CD4-positive, alpha-beta memory T cell (primary cell): ENCODE measurements at regions not wholly inside any gene's neighbourhood (a gene's known extent, or its start where the extent isn't known, plus 50 kb on each side); places are given as distances from the start of the nearest gene placed in this dataset.
"Not testable (repeated sequence)": the region's sequence is repeated elsewhere in the genome, so short reads cannot be mapped to it uniquely, and the experiment has no call there.

Experiments used
- CTCF ChIA-PET: fragments of 350-600 bp; sonication (Branson Sonifier 250); formaldehyde crosslinking; loops from one replicate; lab custom pipeline; 2021; ENCODE audit warnings: inconsistent platforms; ENCODE audit not compliant: partially characterized antibody; lab: Charles Lee
- POLR2A ChIA-PET: fragments of 350-600 bp; sonication (Branson Sonifier 250); formaldehyde crosslinking; loops from one replicate; lab custom pipeline; 2021; ENCODE audit not compliant: partially characterized antibody; lab: Charles Lee
- DNase-seq, 5 donors: peaks; one replicate each; pipeline versions ENCODE4 v3.0.0 to v3.0.0-alpha.2; 2020 to 2022; ENCODE audit warnings: mixed read lengths in 1 of 5
- H3K27ac ChIP-seq: one replicate; pipeline ENCODE4 v1.7.0; 2013; ENCODE audit warnings: low read depth, low read length
- H3K27me3 ChIP-seq: 2 replicates; pipeline ENCODE4 v1.7.0; 2013; ENCODE audit warnings: mild to moderate bottlenecking, low read length, moderate library complexity; ENCODE audit not compliant: insufficient read depth
- H3K36me3 ChIP-seq: 2 replicates; pipeline ENCODE4 v1.7.0; 2013; ENCODE audit warnings: mild to moderate bottlenecking, low read length, moderate library complexity; ENCODE audit not compliant: insufficient read depth
- H3K4me1 ChIP-seq: 2 replicates; pipeline ENCODE4 v1.7.0; 2013; ENCODE audit warnings: mild to moderate bottlenecking, low read length, moderate library complexity; ENCODE audit not compliant: insufficient read depth
- H3K4me3 ChIP-seq, 2 donors: one replicate each; pipeline ENCODE4 v1.7.0; 2013; ENCODE audit warnings: low read length in 2 of 2, mild to moderate bottlenecking in 1 of 2
- H3K9me3 ChIP-seq, 2 donors: one replicate each; pipeline ENCODE4 v1.7.0; 2013; ENCODE audit warnings: low read length in 2 of 2, control low read depth in 1 of 2; ENCODE audit not compliant: control insufficient read depth in 1 of 2
- H3K27ac Mint-ChIP-seq, 7 donors: one replicate each; pipeline ENCODE4 v1.8.0; 2020 to 2021; ENCODE audit warnings: mixed read lengths in 7 of 7, mild to moderate bottlenecking in 6 of 7, inconsistent platforms in 3 of 7, moderate library complexity in 3 of 7
- H3K27me3 Mint-ChIP-seq, 2 donors: one replicate each; pipeline ENCODE4 v1.8.0; 2020 to 2021; ENCODE audit warnings: mixed read lengths in 2 of 2
- H3K36me3 Mint-ChIP-seq, 2 donors: one replicate each; pipeline ENCODE4 v1.8.0; 2020 to 2021; ENCODE audit warnings: mixed read lengths in 2 of 2, inconsistent platforms in 1 of 2, mild to moderate bottlenecking in 1 of 2
- H3K4me1 Mint-ChIP-seq, 4 donors: one replicate each; pipeline ENCODE4 v1.8.0; 2020 to 2021; ENCODE audit warnings: mixed read lengths in 4 of 4, mild to moderate bottlenecking in 1 of 4
- H3K4me3 Mint-ChIP-seq, 8 donors: one replicate each; pipeline ENCODE4 v1.8.0; 2020 to 2021; ENCODE audit warnings: mixed read lengths in 8 of 8, mild to moderate bottlenecking in 7 of 8, moderate library complexity in 6 of 8, inconsistent platforms in 3 of 8
- H3K9me3 Mint-ChIP-seq, 8 donors: one replicate each; pipeline ENCODE4 v1.8.0; 2020 to 2021; ENCODE audit warnings: mixed read lengths in 8 of 8, mild to moderate bottlenecking in 5 of 8, inconsistent platforms in 3 of 8, moderate library complexity in 1 of 8
- intact Hi-C: fragments of 100-400 bp; cut with micrococcal nuclease; formaldehyde crosslinking; loops from one replicate; pipeline ENCODE4 v1.15.1; 2023

- Histone ChIP-seq H3K9me3 (no peaks in the 10 kb centered on the region), H3K27me3 (no peaks in the 10 kb centered on the region), H3K4me1 (no peaks in the 10 kb centered on the region), H3K36me3 (no peaks in the 10 kb centered on the region), H3K27ac (no peak overlapping the region), H3K4me3 (no peak overlapping the region)
- no peak overlapping the region for H3K27ac Mint-ChIP-seq
- no peak for DNase-seq
- no peak overlapping the region for H3K4me3 Mint-ChIP-seq
- H3K9me3 Mint-ChIP-seq = peaks cover 2 to 11% (median 8%) of the 10 kb centered on the region in 8 donors
- peaks cover 1 to 4% of the 10 kb centered on the region in 2 donors for H3K36me3 Mint-ChIP-seq
- CTCF ChIA-PET = no interaction called here
- intact Hi-C loops = no loop called here
- POLR2A ChIA-PET = no interaction called here
- H3K4me1 Mint-ChIP-seq = no peaks in the 10 kb centered on the region
- peaks cover 0 to 1% of the 10 kb centered on the region in 2 donors for H3K27me3 Mint-ChIP-seq
Measured at GRCh38 chr12:46693034-46693433, 132.8 kb downstream of the SLC38A4 start.

- POLR2A ChIA-PET = no interaction called here
- H3K27me3 ChIP-seq = no peaks in the 10 kb centered on the region
- CTCF ChIA-PET = no interaction called here
- peaks cover 0 to 7% (median 4%) of the 10 kb centered on the region in 8 donors for H3K9me3 Mint-ChIP-seq
- no peak overlapping the region for H3K27ac ChIP-seq
- no peaks in the 10 kb centered on the region for H3K4me1 ChIP-seq
- no peak for DNase-seq
- no peaks in the 10 kb centered on the region for H3K36me3 ChIP-seq
- no peaks in the 10 kb centered on the region for H3K4me1 Mint-ChIP-seq
- H3K36me3 Mint-ChIP-seq = peaks cover 0 to 4% of the 10 kb centered on the region in 2 donors
- no peak overlapping the region for H3K4me3 ChIP-seq
- intact Hi-C loops = no loop called here
- no peak overlapping the region for H3K27ac Mint-ChIP-seq
- H3K9me3 ChIP-seq = no peaks in the 10 kb centered on the region
- peaks cover 0 to 1% of the 10 kb centered on the region in 2 donors for H3K27me3 Mint-ChIP-seq
- no peak overlapping the region for H3K4me3 Mint-ChIP-seq
Measured at GRCh38 chr12:46692606-46693005, 133.2 kb downstream of the SLC38A4 start.

GRCh38 chr12:46686267-46686942 is 139.4 kb downstream of the SLC38A4 start:
- peaks cover 0 to 17% of the 10 kb centered on the region in 2 donors for H3K36me3 Mint-ChIP-seq
- intact Hi-C loops = no loop called here
- POLR2A ChIA-PET = no interaction called here

GRCh38 chr12:46684243-46684642 is 141.6 kb downstream of the SLC38A4 start:
- CTCF ChIA-PET = interaction anchor here (2.3 kb wide), 1 partner anchor 8 kb away, joined by 8 read pairs; no protein-coding TSS in a partner anchor
- H3K36me3 ChIP-seq, DNase-seq, POLR2A ChIA-PET, H3K4me1 ChIP-seq, H3K4me3 Mint-ChIP-seq, intact Hi-C loops, H3K27ac Mint-ChIP-seq, H3K4me1 Mint-ChIP-seq, H3K9me3 ChIP-seq, H3K27me3 ChIP-seq, H3K4me3 ChIP-seq, H3K27ac ChIP-seq, H3K27me3 Mint-ChIP-seq: not testable (repeated sequence)
- Mint-ChIP-seq H3K36me3 (peaks cover 0 to 17% of the 10 kb centered on the region in 2 donors), H3K9me3 (peaks cover 0 to 12% (median 8%) of the 10 kb centered on the region in 8 donors)

More at GRCh38 chr12:46686267-46686942, 139.4 kb downstream of the SLC38A4 start:
- Histone ChIP-seq H3K4me1 (no peaks in the 10 kb centered on the region), H3K9me3 (no peaks in the 10 kb centered on the region), H3K27ac (no peak overlapping the region), H3K4me3 (no peak overlapping the region), H3K27me3 (no peaks in the 10 kb centered on the region), H3K36me3 (no peaks in the 10 kb centered on the region)
- Mint-ChIP-seq H3K4me3 (no peak overlapping the region), H3K27ac (no peak overlapping the region), H3K4me1 (no peaks in the 10 kb centered on the region), H3K27me3 (peaks cover 1 to 6% of the 10 kb centered on the region in 2 donors), H3K9me3 (peaks cover 0 to 12% (median 8%) of the 10 kb centered on the region in 8 donors)
- CTCF ChIA-PET = interaction anchor here (1.3 to 2.3 kb wide), 2 partner anchors 10 to 540 kb away, joined by 3 to 8 read pairs; no protein-coding TSS in a partner anchor
- DNase-seq = no peak

- Histone ChIP-seq H3K27ac (no peak overlapping the region), H3K4me3 (no peak overlapping the region), H3K4me1 (no peaks in the 10 kb centered on the region), H3K36me3 (no peaks in the 10 kb centered on the region), H3K27me3 (no peaks in the 10 kb centered on the region), H3K9me3 (no peaks in the 10 kb centered on the region)
- H3K4me1 Mint-ChIP-seq = no peaks in the 10 kb centered on the region
- DNase-seq = no peak
- H3K36me3 Mint-ChIP-seq = peaks cover 0 to 15% of the 10 kb centered on the region in 2 donors
- POLR2A ChIA-PET = no interaction called here
- H3K27ac Mint-ChIP-seq = no peak overlapping the region
- intact Hi-C loops = no loop called here
- no peak overlapping the region for H3K4me3 Mint-ChIP-seq
- peaks cover 3 to 4% of the 10 kb centered on the region in 2 donors for H3K27me3 Mint-ChIP-seq
- CTCF ChIA-PET = interaction anchor here (0.9 to 2.2 kb wide), 4 partner anchors 20 to 557 kb away, joined by 4 to 5 read pairs (median 4); no protein-coding TSS in a partner anchor
- peaks cover 0 to 11% (median 7%) of the 10 kb centered on the region in 8 donors for H3K9me3 Mint-ChIP-seq
Measured at GRCh38 chr12:46682148-46682547, 143.6 kb downstream of the SLC38A4 start.

GRCh38 chr12:46680506-46680905 is 145.3 kb downstream of the SLC38A4 start:
- Mint-ChIP-seq H3K36me3 (peaks cover 0 to 9% of the 10 kb centered on the region in 2 donors), H3K4me3 (no peak overlapping the region), H3K4me1 (no peaks in the 10 kb centered on the region), H3K27ac (no peak overlapping the region), H3K9me3 (peaks cover 0 to 11% (median 6%) of the 10 kb centered on the region in 8 donors), H3K27me3 (peaks cover 3 to 6% of the 10 kb centered on the region in 2 donors)
- no peaks in the 10 kb centered on the region for H3K9me3 ChIP-seq
- no peaks in the 10 kb centered on the region for H3K27me3 ChIP-seq
- no peak overlapping the region for H3K4me3 ChIP-seq
- CTCF ChIA-PET = interaction anchor here (1.8 to 2.2 kb wide), 2 partner anchors 337 to 556 kb away, joined by 4 to 5 read pairs; no protein-coding TSS in a partner anchor
- no peak for DNase-seq
- intact Hi-C loops = no loop called here
- no peak overlapping the region for H3K27ac ChIP-seq
- POLR2A ChIA-PET = no interaction called here
- H3K36me3 ChIP-seq = no peaks in the 10 kb centered on the region
- H3K4me1 ChIP-seq = no peaks in the 10 kb centered on the region

- CTCF ChIA-PET = interaction anchor here (2.2 to 2.6 kb wide), 2 partner anchors 336 to 555 kb away, joined by 5 to 9 read pairs; no protein-coding TSS in a partner anchor
- no peak overlapping the region for H3K27ac Mint-ChIP-seq
- H3K4me1 Mint-ChIP-seq = no peaks in the 10 kb centered on the region
- H3K9me3 Mint-ChIP-seq = peaks cover 0 to 10% (median 5%) of the 10 kb centered on the region in 8 donors
- POLR2A ChIA-PET = no interaction called here
- Histone ChIP-seq H3K4me3 (no peak overlapping the region), H3K9me3 (no peaks in the 10 kb centered on the region), H3K36me3 (no peaks in the 10 kb centered on the region), H3K4me1 (no peaks in the 10 kb centered on the region), H3K27me3 (no peaks in the 10 kb centered on the region), H3K27ac (no peak overlapping the region)
- intact Hi-C loops = loop anchor here (5.0 to 10.0 kb wide), 4 partner anchors 327 to 718 kb away; no protein-coding TSS in a partner anchor
- DNase-seq = no peak
- H3K36me3 Mint-ChIP-seq = peaks cover 0 to 9% of the 10 kb centered on the region in 2 donors
- H3K4me3 Mint-ChIP-seq = no peak overlapping the region
- peaks cover 3 to 4% of the 10 kb centered on the region in 2 donors for H3K27me3 Mint-ChIP-seq
Measured at GRCh38 chr12:46679754-46680153, 146.0 kb downstream of the SLC38A4 start.
